CD4-positive, alpha-beta T cell (primary cell): ENCODE measurements at regions not wholly inside any gene's neighbourhood (a gene's known extent, or its start where the extent isn't known, plus 50 kb on each side); places are given as distances from the start of the nearest gene placed in this dataset.

Experiments used
- ATAC-seq: fragments of 200-7000 bp; cut with Tn5 transposase; one replicate; pipeline ENCODE4 v1.10.0; 2022; ENCODE audit warnings: mild to moderate bottlenecking; ENCODE audit not compliant: poor library complexity
- CTCF ChIA-PET: fragments of 350-600 bp; sonication (Branson Sonifier 250); formaldehyde crosslinking; loops from one replicate; lab custom pipeline; 2021; ENCODE audit warnings: antibody characterized with exemption, inconsistent platforms; lab: Charles Lee
- POLR2A ChIA-PET: fragments of 350-600 bp; sonication (Branson Sonifier 250); formaldehyde crosslinking; loops from one replicate; lab custom pipeline; 2021; ENCODE audit warnings: antibody characterized with exemption, inconsistent platforms; lab: Charles Lee
- DNase-seq, 14 experiments: peaks; one replicate each; pipeline ENCODE4 v3.0.0-alpha.2; 2013 to 2020; ENCODE audit warnings: mixed read lengths in 2 of 14
- H3K27ac ChIP-seq, 2 donors: one replicate each; pipeline versions ENCODE4 v1.5.1 to v1.7.0; 2013; ENCODE audit warnings: low read length in 2 of 2, low read depth in 1 of 2, mild to moderate bottlenecking in 1 of 2
- H3K27me3 ChIP-seq, 2 experiments: 1 replicate in 1 of 2; 2 replicates in 1 of 2; pipeline versions ENCODE4 v1.6.1 to v1.7.0; 2013; ENCODE audit warnings: low read length in 2 of 2, control low read depth in 1 of 2, mild to moderate bottlenecking in 1 of 2, moderate library complexity in 1 of 2; ENCODE audit not compliant: insufficient read depth in 2 of 2, control insufficient read depth in 1 of 2
- H3K36me3 ChIP-seq: one replicate; pipeline ENCODE4 v1.6.1; 2013; ENCODE audit warnings: low read length, control low read depth; ENCODE audit not compliant: insufficient read depth
- H3K4me1 ChIP-seq: one replicate; pipeline ENCODE4 v1.6.1; 2013; ENCODE audit warnings: low read length, control low read depth; ENCODE audit not compliant: insufficient read depth
- H3K4me3 ChIP-seq: one replicate; pipeline ENCODE4 v1.5.1; 2013; ENCODE audit warnings: mild to moderate bottlenecking, low read length, moderate library complexity
- H3K9me3 ChIP-seq, 2 experiments: 1 replicate in 1 of 2; 2 replicates in 1 of 2; pipeline versions ENCODE4 v1.6.1 to v1.7.0; 2013; ENCODE audit warnings: low read length in 2 of 2, mild to moderate bottlenecking in 2 of 2, control low read depth in 1 of 2, moderate library complexity in 1 of 2; ENCODE audit not compliant: control insufficient read depth in 1 of 2, insufficient read depth in 1 of 2
- H3K27ac Mint-ChIP-seq: one replicate; pipeline ENCODE4 v1.8.0; 2020; ENCODE audit warnings: mixed read lengths
- H3K27me3 Mint-ChIP-seq: one replicate; pipeline ENCODE4 v1.8.0; 2021; ENCODE audit warnings: mixed read lengths
- H3K36me3 Mint-ChIP-seq: one replicate; pipeline ENCODE4 v1.8.0; 2021; ENCODE audit warnings: low read depth, mixed read lengths
- H3K4me1 Mint-ChIP-seq: one replicate; pipeline ENCODE4 v1.8.0; 2021; ENCODE audit warnings: low read depth, mixed read lengths
- H3K4me3 Mint-ChIP-seq: one replicate; pipeline ENCODE4 v1.8.0; 2020; ENCODE audit warnings: mild to moderate bottlenecking, mixed read lengths
- H3K9me3 Mint-ChIP-seq: one replicate; pipeline ENCODE4 v1.8.0; 2020; ENCODE audit warnings: mixed read lengths
- CTCF ChIP-seq: fragments of 200-600 bp; IDR thresholded peaks from one replicate; pipeline ENCODE4 v1.8.0; 2022; ENCODE audit warnings: antibody characterized with exemption, mild to moderate bottlenecking
- intact Hi-C, 2 experiments: fragments of 100-400 bp; cut with DNase I in 1 of 2; cut with micrococcal nuclease in 1 of 2; formaldehyde crosslinking; loops; one replicate each; pipeline versions ENCODE4 v1.15.1 to v1.9.0; 2023 to 2025; cut with DNase I, micrococcal nuclease

DNA sequence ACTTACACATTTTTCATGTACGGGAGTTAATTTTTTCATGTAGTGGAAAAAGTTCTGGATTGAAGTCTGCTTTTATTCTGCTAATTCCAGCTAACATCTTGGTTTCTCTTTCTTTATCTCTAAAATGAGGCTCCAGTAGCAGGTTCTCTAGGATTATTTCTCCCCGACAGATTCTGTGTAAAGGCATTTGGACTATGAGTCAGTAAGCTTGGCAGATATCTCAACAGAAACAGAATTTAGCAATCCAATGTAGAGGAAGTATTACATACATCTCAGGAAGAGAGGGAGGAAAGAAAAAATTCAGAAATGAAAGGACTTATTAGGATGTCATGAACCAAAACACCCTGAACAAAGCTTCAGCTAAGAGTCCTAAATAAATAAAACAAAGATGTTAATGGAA, 1682.3 kb upstream of the TENM3 start:
- Mint-ChIP-seq H3K9me3 (peaks cover 2% of the 10 kb centered on the region), H3K4me1 (no peaks in the 10 kb centered on the region), H3K36me3 (no peaks in the 10 kb centered on the region), H3K27ac (no peak overlapping the region), H3K27me3 (no peaks in the 10 kb centered on the region), H3K4me3 (no peak overlapping the region)
- Histone ChIP-seq H3K4me1 (no peaks in the 10 kb centered on the region), H3K36me3 (no peaks in the 10 kb centered on the region), H3K27ac (no peak overlapping the region), H3K27me3 (no peaks in the 10 kb centered on the region), H3K9me3 (peaks cover 0 to 12% of the 10 kb centered on the region in 2 experiments), H3K4me3 (no peak overlapping the region)
- ChIA-PET CTCF (no interaction called here), POLR2A (no interaction called here)
- no peak for ATAC-seq
- TF ChIP-seq CTCF, result no peak
- no peak for DNase-seq
- intact Hi-C loops, result no loop called here

GRCh38 chr4:180564026-180564425, 1679.2 kb upstream of the TENM3 start:
- no peak overlapping the region for H3K27ac Mint-ChIP-seq
- intact Hi-C loops, result no loop called here
- TF ChIP-seq CTCF, result no peak
- H3K9me3 ChIP-seq, result peaks cover 0 to 33% of the 10 kb centered on the region in 2 experiments
- no peak overlapping the region for H3K4me3 ChIP-seq
- H3K36me3 Mint-ChIP-seq, result no peaks in the 10 kb centered on the region
- POLR2A ChIA-PET, result no interaction called here
- H3K36me3 ChIP-seq, result no peaks in the 10 kb centered on the region
- H3K27me3 Mint-ChIP-seq, result no peaks in the 10 kb centered on the region
- H3K27me3 ChIP-seq, result no peaks in the 10 kb centered on the region
- no peak for DNase-seq
- no peaks in the 10 kb centered on the region for H3K4me1 ChIP-seq
- H3K4me1 Mint-ChIP-seq, result no peaks in the 10 kb centered on the region
- no peak overlapping the region for H3K4me3 Mint-ChIP-seq
- no peaks in the 10 kb centered on the region for H3K9me3 Mint-ChIP-seq
- CTCF ChIA-PET, result no interaction called here
- no peak overlapping the region for H3K27ac ChIP-seq
- ATAC-seq, result no peak

DNA sequence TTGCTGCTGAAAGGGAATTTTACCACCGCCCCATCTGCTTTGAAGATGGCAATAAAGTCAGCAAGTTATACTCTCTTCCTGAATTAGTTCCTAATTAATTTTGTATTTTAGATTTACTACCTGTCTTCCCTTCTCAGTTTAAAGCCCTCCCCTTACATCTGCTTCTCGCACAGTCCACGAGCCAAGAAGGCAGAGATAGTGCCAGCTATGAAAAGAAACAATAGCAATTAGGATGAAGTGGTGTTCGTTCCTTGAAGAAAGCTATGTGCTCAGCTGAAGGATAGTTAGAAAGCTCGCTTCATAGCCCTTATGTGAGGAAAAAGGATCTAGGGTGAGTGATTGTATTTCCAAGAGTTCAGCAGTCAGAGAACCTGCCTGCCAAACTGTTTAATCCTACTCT, 1678.8 kb upstream of the TENM3 start:
- DNase-seq, result no peak
- Histone ChIP-seq H3K27ac (no peak overlapping the region), H3K4me3 (no peak overlapping the region), H3K4me1 (no peaks in the 10 kb centered on the region), H3K36me3 (no peaks in the 10 kb centered on the region), H3K27me3 (no peaks in the 10 kb centered on the region), H3K9me3 (peaks cover 0 to 33% of the 10 kb centered on the region in 2 experiments)
- Mint-ChIP-seq H3K27me3 (no peaks in the 10 kb centered on the region), H3K36me3 (no peaks in the 10 kb centered on the region), H3K4me3 (no peak overlapping the region), H3K4me1 (no peaks in the 10 kb centered on the region), H3K27ac (no peak overlapping the region), H3K9me3 (no peaks in the 10 kb centered on the region)
- ATAC-seq, result no peak
- TF ChIP-seq CTCF, result no peak
- CTCF ChIA-PET, result no interaction called here
- intact Hi-C loops, result no loop called here
- POLR2A ChIA-PET, result no interaction called here
